GM12878 (cell line): ENCODE measurements at regions not wholly inside any gene's neighbourhood (a gene's known extent, or its start where the extent isn't known, plus 50 kb on each side); places are given as distances from the start of the nearest gene placed in this dataset.

Experiments used
- ATAC-seq: fragments of 200-7000 bp; cut with Tn5 transposase; 3 replicates; pipeline ENCODE4 v1.9.1; 2020; ENCODE audit warnings: mild to moderate bottlenecking, moderate library complexity
- BruUV-seq: library from RNA; stranded (reverse); fragments of 400-500 nt; replicated peaks from 2 replicates; lab custom pipeline; 2021; lab: Mats Ljungman, UMichigan
- CTCF ChIA-PET: fragments of 300-600 bp; sonication (Branson Sonifier 250); formaldehyde crosslinking; extraction: SDS; loops from one replicate; lab custom pipeline; 2021; ENCODE audit warnings: inconsistent platforms; lab: Yijun Ruan, JAX
- POLR2A ChIA-PET: fragments of 350-600 bp; formaldehyde crosslinking; extraction: SDS; loops from one replicate; lab custom pipeline; 2021; ENCODE audit warnings: inconsistent platforms; lab: Charles Lee
- RAD21 ChIA-PET: fragments of 300-600 bp; sonication (Branson Sonifier 250); formaldehyde crosslinking; loops from one replicate; lab custom pipeline; 2023; ENCODE audit warnings: antibody characterized with exemption; ENCODE audit not compliant: unreplicated experiment; lab: Charles Lee
- SMC1A ChIA-PET: fragments of 300-600 bp; sonication (Branson Sonifier 250); formaldehyde crosslinking; loops from one replicate; lab custom pipeline; 2023; ENCODE audit not compliant: unreplicated experiment, uncharacterized antibody; lab: Charles Lee
- DNase-seq: peaks from one replicate; pipeline ENCODE4 v3.0.0-alpha.2; 2011; ENCODE audit warnings: low read depth, low spot score
- FAIRE-seq: peaks from 3 replicates; lab custom pipeline; 2011; peaks lifted over from hg19 to GRCh38; lab: Jason Lieb, UNC
- H2AFZ ChIP-seq: 2 replicates; pipeline ENCODE4 v1.6.0; 2011; ENCODE audit warnings: low read depth, low read length, control low read depth; ENCODE audit not compliant: control insufficient read depth
- H3K27ac ChIP-seq: 2 replicates; pipeline ENCODE4 v1.5.1; 2011; ENCODE audit warnings: control low read depth; ENCODE audit not compliant: control insufficient read depth, insufficient read depth
- H3K27me3 ChIP-seq, 2 experiments: replicated peaks in 1 of 2; 2 replicates each; pipeline versions ENCODE4 v1.6.0 to v1.6.1; 2011; ENCODE audit warnings: low read length in 1 of 2; ENCODE audit not compliant: control insufficient read depth in 2 of 2, insufficient read depth in 2 of 2
- H3K36me3 ChIP-seq, 2 experiments: 2 replicates each; pipeline ENCODE4 v1.5.1; 2011; ENCODE audit warnings: low read length in 1 of 2; ENCODE audit not compliant: control insufficient read depth in 2 of 2, insufficient read depth in 2 of 2
- H3K4me1 ChIP-seq: 2 replicates; pipeline ENCODE4 v1.6.1; 2011; ENCODE audit warnings: mild to moderate bottlenecking, low read length, moderate library complexity, mixed read lengths; ENCODE audit not compliant: control insufficient read depth, insufficient read depth
- H3K4me2 ChIP-seq: 2 replicates; pipeline ENCODE4 v1.6.0; 2011; ENCODE audit warnings: control low read depth; ENCODE audit not compliant: control insufficient read depth, insufficient read depth
- H3K4me3 ChIP-seq: fragments of 200-600 bp; sonication (generic); 2 replicates; pipeline ENCODE4 v1.5.1; 2016
- H3K79me2 ChIP-seq: 2 replicates; pipeline ENCODE4 v1.6.0; 2011; ENCODE audit warnings: low read length; ENCODE audit not compliant: control insufficient read depth, insufficient read depth
- H3K9ac ChIP-seq: 2 replicates; pipeline ENCODE4 v1.8.0; 2011; ENCODE audit warnings: low read length, control low read depth, mixed read lengths; ENCODE audit not compliant: control insufficient read depth, insufficient read depth
- H3K9me3 ChIP-seq: replicated peaks from 3 replicates; pipeline ENCODE4 v1.5.1; 2011; ENCODE audit warnings: mild to moderate bottlenecking, low read length; ENCODE audit not compliant: control insufficient read depth, insufficient read depth
- H4K20me1 ChIP-seq: 2 replicates; pipeline ENCODE4 v1.6.0; 2011; ENCODE audit not compliant: control insufficient read depth, insufficient read depth
- ASH2L ChIP-seq: fragments of 300-600, 200-600 bp; sonication (generic); IDR thresholded peaks from 2 replicates; pipeline ENCODE4 v1.6.1; 2017; ENCODE audit warnings: low read depth, mild to moderate bottlenecking, borderline replicate concordance
- CBX5 ChIP-seq: sonication (generic); IDR thresholded peaks from 2 replicates; pipeline ENCODE4 v1.6.1; 2016; ENCODE audit warnings: low read depth, moderate library complexity, mild to moderate bottlenecking, inconsistent platforms
- EED ChIP-seq: sonication (generic); IDR thresholded peaks from 2 replicates; pipeline ENCODE4 v1.6.1; 2016; ENCODE audit warnings: antibody characterized with exemption, low read depth
- EZH2 ChIP-seq: IDR thresholded peaks from 2 replicates; pipeline ENCODE4 v1.6.1; 2012; ENCODE audit warnings: low read depth, mild to moderate bottlenecking, control low read depth, inconsistent platforms, low read length, borderline replicate concordance; ENCODE audit not compliant: control insufficient read depth
- HDAC2 ChIP-seq: fragments of 200-600 bp; sonication (generic); IDR thresholded peaks from 2 replicates; pipeline ENCODE4 v1.6.1; 2017
- HDGF ChIP-seq: fragments of 450-650 bp; IDR thresholded peaks from 2 replicates; pipeline ENCODE4 v1.6.1; 2016; ENCODE audit warnings: antibody characterized with exemption
- KAT2A ChIP-seq: conservative IDR thresholded peaks from 2 replicates; pipeline ENCODE4 v1.6.1; 2011; ENCODE audit warnings: low read depth, low read length; ENCODE audit not compliant: control insufficient read depth
- KLF5 ChIP-seq: fragments of 450-650 bp; IDR thresholded peaks from 2 replicates; pipeline ENCODE4 v1.6.1; 2014; ENCODE audit warnings: mild to moderate bottlenecking; ENCODE audit not compliant: partially characterized antibody
- NFIC ChIP-seq: IDR thresholded peaks from 2 replicates; pipeline ENCODE4 v1.6.1; 2012; ENCODE audit warnings: low read depth, mild to moderate bottlenecking, inconsistent platforms, low read length, moderate library complexity
- RAD51 ChIP-seq: fragments of 450-650 bp; IDR thresholded peaks from 2 replicates; pipeline ENCODE4 v1.6.1; 2016; ENCODE audit warnings: moderate library complexity, mild to moderate bottlenecking, inconsistent platforms
- SRF ChIP-seq, 2 experiments: IDR thresholded peaks; 2 replicates each; pipeline ENCODE4 v1.6.1; 2011; ENCODE audit warnings: low read depth in 2 of 2, low read length in 2 of 2, mild to moderate bottlenecking in 1 of 2, moderate library complexity in 1 of 2
- YBX1 ChIP-seq: fragments of 450-650 bp; IDR thresholded peaks from 2 replicates; pipeline ENCODE4 v1.6.1; 2016; ENCODE audit warnings: antibody characterized with exemption
- WGBS: methylation state at CpG from one replicate; pipeline ENCODE4 v1.1.6; 2016; ENCODE audit warnings: low lambda C conversion rate; ENCODE audit not compliant: insufficient replicate concordance, insufficient coverage; ENCODE audit errors: missing lambda C conversion rate; 5-methylcytosine and 5-hydroxymethylcytosine counted together
- in situ Hi-C: fragments of 300-500 bp; cut with MboI; formaldehyde crosslinking; loops from 9 replicates; pipeline ENCODE4 v1.14.3; 2018; ENCODE audit warnings: mixed read lengths
- intact Hi-C: fragments of 100-400 bp; cut with micrococcal nuclease; formaldehyde crosslinking; loops from one replicate; pipeline ENCODE4 v1.14.2; 2022; ENCODE audit not compliant: unreplicated experiment
- TF ChIP-seq, protein P1 (sequence below): IDR thresholded peaks from 2 replicates; pipeline ENCODE4 v1.6.1; 2012; ENCODE audit warnings: mild to moderate bottlenecking, low read depth, low read length
- TF ChIP-seq, protein P2 (sequence below): fragments of 450-650 bp; IDR thresholded peaks from 2 replicates; pipeline ENCODE4 v1.6.1; 2016; ENCODE audit warnings: mild to moderate bottlenecking

DNA sequence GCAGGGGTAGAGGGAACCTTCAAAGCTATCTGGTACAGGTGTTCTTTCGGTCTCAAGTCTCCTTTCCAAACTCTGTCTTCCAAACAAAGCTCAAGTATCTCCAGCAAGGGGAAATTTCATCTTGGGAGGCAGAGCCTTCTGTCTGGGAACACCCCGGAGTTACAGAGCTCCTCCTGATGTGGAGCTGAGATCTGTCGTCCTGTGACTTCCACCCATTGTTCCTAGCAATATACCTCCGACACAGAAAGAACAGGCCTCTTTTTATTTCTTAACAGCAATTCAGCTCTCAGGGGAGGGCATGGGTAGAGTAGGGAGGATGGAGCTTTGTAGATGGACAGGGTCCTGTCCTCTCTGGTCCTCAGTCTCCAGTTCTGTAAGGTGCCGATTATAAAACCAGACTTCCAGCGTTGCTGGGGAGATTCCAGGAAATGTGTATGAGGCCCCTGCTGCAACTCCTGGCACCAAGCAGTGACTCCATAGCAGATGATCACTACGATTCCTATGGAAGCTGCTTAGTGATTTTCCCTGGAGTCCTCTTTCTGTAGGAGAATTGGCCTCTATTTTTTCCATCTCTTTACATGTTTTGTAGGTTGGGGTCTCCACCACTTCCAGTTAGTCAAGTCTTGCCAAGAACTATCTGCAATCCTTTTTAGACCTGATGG is 56.0 kb upstream of the ARGLU1 start:
- DNase-seq (no peak), ATAC-seq (no peak), FAIRE-seq (no peak)
- Histone ChIP-seq H3K79me2 (no peaks in the 10 kb centered on the region), H3K27ac (no peak overlapping the region), H2AFZ (no peak overlapping the region), H3K9ac (no peak overlapping the region), H3K27me3 (peaks cover 0 to 2% of the 10 kb centered on the region in 2 experiments; a peak in 1 of 4 replicates), H3K9me3 (no peaks in the 10 kb centered on the region), H4K20me1 (no peaks in the 10 kb centered on the region), H3K36me3 (no peaks in the 10 kb centered on the region), H3K4me2 (no peak overlapping the region), H3K4me3 (no peak overlapping the region), H3K4me1 (no peaks in the 10 kb centered on the region)
- RAD21 ChIA-PET: no interaction called here
- POLR2A ChIA-PET: no interaction called here
- no TSS peak for BruUV-seq
- CTCF ChIA-PET: interaction anchor here (0.8 kb wide), 1 partner anchor 11 kb away, joined by 3 read pairs; no protein-coding TSS in a partner anchor
- intact Hi-C loops (no loop called here), in situ Hi-C loops (no loop called here)
- SMC1A ChIA-PET: interaction anchor here (1.2 kb wide), 2 partner anchors 8 to 85 kb away, joined by 3 read pairs; no protein-coding TSS in a partner anchor
- WGBS: 24% methylated on average over 7 of the region's 7 CpGs
- no peak for TF ChIP-seq KLF5
- no peak for TF ChIP-seq NFIC
- TF ChIP-seq HDAC2: no peak
- TF ChIP-seq SRF (IDR thresholded peaks at IDR 0.05; ENCODE audit: low read depth in 2 of 2, low read length in 2 of 2): no peak
- TF ChIP-seq EED: no peak
- TF ChIP-seq RAD51: no peak
- no peak for TF ChIP-seq HDGF
- no peak for TF ChIP-seq ASH2L
- TF ChIP-seq, protein P1, sequence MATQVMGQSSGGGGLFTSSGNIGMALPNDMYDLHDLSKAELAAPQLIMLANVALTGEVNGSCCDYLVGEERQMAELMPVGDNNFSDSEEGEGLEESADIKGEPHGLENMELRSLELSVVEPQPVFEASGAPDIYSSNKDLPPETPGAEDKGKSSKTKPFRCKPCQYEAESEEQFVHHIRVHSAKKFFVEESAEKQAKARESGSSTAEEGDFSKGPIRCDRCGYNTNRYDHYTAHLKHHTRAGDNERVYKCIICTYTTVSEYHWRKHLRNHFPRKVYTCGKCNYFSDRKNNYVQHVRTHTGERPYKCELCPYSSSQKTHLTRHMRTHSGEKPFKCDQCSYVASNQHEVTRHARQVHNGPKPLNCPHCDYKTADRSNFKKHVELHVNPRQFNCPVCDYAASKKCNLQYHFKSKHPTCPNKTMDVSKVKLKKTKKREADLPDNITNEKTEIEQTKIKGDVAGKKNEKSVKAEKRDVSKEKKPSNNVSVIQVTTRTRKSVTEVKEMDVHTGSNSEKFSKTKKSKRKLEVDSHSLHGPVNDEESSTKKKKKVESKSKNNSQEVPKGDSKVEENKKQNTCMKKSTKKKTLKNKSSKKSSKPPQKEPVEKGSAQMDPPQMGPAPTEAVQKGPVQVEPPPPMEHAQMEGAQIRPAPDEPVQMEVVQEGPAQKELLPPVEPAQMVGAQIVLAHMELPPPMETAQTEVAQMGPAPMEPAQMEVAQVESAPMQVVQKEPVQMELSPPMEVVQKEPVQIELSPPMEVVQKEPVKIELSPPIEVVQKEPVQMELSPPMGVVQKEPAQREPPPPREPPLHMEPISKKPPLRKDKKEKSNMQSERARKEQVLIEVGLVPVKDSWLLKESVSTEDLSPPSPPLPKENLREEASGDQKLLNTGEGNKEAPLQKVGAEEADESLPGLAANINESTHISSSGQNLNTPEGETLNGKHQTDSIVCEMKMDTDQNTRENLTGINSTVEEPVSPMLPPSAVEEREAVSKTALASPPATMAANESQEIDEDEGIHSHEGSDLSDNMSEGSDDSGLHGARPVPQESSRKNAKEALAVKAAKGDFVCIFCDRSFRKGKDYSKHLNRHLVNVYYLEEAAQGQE: no peak
- no peak for TF ChIP-seq KAT2A
- TF ChIP-seq, protein P2, sequence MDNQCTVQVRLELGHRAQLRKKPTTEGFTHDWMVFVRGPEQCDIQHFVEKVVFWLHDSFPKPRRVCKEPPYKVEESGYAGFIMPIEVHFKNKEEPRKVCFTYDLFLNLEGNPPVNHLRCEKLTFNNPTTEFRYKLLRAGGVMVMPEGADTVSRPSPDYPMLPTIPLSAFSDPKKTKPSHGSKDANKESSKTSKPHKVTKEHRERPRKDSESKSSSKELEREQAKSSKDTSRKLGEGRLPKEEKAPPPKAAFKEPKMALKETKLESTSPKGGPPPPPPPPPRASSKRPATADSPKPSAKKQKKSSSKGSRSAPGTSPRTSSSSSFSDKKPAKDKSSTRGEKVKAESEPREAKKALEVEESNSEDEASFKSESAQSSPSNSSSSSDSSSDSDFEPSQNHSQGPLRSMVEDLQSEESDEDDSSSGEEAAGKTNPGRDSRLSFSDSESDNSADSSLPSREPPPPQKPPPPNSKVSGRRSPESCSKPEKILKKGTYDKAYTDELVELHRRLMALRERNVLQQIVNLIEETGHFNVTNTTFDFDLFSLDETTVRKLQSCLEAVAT: no peak
- TF ChIP-seq EZH2: no peak
- TF ChIP-seq CBX5: no peak
- no peak for TF ChIP-seq YBX1
